HEK293 (cell line): ENCODE measurements at regions not wholly inside any gene's neighbourhood (a gene's known extent, or its start where the extent isn't known, plus 50 kb on each side); places are given as distances from the start of the nearest gene placed in this dataset.

Experiments used
- CTCF ChIP-seq: fragments of 450-650 bp; formaldehyde crosslinking; IDR thresholded peaks from 2 replicates; pipeline ENCODE4 v1.5.1; 2016; ENCODE audit warnings: missing biosample characterization, missing genetic modification characterization
- OVOL3 ChIP-seq: fragments of 450-650 bp; formaldehyde crosslinking; IDR thresholded peaks from 2 replicates; pipeline ENCODE4 v1.5.1; 2016; ENCODE audit warnings: missing biosample characterization, missing genetic modification characterization
- PRDM4 ChIP-seq: fragments of 450-650 bp; formaldehyde crosslinking; IDR thresholded peaks from 2 replicates; pipeline ENCODE4 v1.5.1; 2017; ENCODE audit warnings: missing biosample characterization, missing genetic modification characterization
- YY1 ChIP-seq: fragments of 450-650 bp; formaldehyde crosslinking; IDR thresholded peaks from 2 replicates; pipeline ENCODE4 v1.5.1; 2018; ENCODE audit warnings: missing biosample characterization, missing genetic modification characterization
- ZBTB26 ChIP-seq: fragments of 450-650 bp; formaldehyde crosslinking; optimal IDR thresholded peaks from 2 replicates; pipeline ENCODE3; 2016; ENCODE audit warnings: missing biosample characterization, mild to moderate bottlenecking, missing genetic modification characterization
- ZBTB8A ChIP-seq: fragments of 450-650 bp; formaldehyde crosslinking; IDR thresholded peaks from 2 replicates; pipeline ENCODE4 v1.5.1; 2016; ENCODE audit warnings: missing biosample characterization, missing genetic modification characterization
- ZNF18 ChIP-seq: fragments of 450-650 bp; formaldehyde crosslinking; IDR thresholded peaks from 2 replicates; pipeline ENCODE4 v1.5.1; 2016; ENCODE audit warnings: missing biosample characterization, missing genetic modification characterization
- ZNF530 ChIP-seq: fragments of 450-650 bp; formaldehyde crosslinking; IDR thresholded peaks from 2 replicates; pipeline ENCODE4 v1.5.1; 2016; ENCODE audit warnings: low read depth, missing biosample characterization, missing genetic modification characterization
- ZNF776 ChIP-seq: fragments of 450-650 bp; formaldehyde crosslinking; IDR thresholded peaks from 2 replicates; pipeline ENCODE4 v1.5.0; 2017; ENCODE audit warnings: missing biosample characterization, missing genetic modification characterization, borderline replicate concordance
- TF ChIP-seq, protein P1 (sequence below): fragments of 450-650 bp; formaldehyde crosslinking; IDR thresholded peaks from 2 replicates; pipeline ENCODE4 v1.5.1; 2017; ENCODE audit warnings: missing biosample characterization, missing genetic modification characterization

- TF ChIP-seq CTCF (tag by site-specific recombination): no peak
- no peak for TF ChIP-seq ZBTB26
- TF ChIP-seq ZNF18 (tag by site-specific recombination): no peak
- no peak for TF ChIP-seq OVOL3
- TF ChIP-seq ZBTB8A (tag by site-specific recombination): no peak
- no peak for TF ChIP-seq PRDM4
- TF ChIP-seq ZNF530 (tag by site-specific recombination): no peak
- no peak for TF ChIP-seq YY1
- no peak for TF ChIP-seq ZNF776 (tag by site-specific recombination)
- TF ChIP-seq, protein P1, sequence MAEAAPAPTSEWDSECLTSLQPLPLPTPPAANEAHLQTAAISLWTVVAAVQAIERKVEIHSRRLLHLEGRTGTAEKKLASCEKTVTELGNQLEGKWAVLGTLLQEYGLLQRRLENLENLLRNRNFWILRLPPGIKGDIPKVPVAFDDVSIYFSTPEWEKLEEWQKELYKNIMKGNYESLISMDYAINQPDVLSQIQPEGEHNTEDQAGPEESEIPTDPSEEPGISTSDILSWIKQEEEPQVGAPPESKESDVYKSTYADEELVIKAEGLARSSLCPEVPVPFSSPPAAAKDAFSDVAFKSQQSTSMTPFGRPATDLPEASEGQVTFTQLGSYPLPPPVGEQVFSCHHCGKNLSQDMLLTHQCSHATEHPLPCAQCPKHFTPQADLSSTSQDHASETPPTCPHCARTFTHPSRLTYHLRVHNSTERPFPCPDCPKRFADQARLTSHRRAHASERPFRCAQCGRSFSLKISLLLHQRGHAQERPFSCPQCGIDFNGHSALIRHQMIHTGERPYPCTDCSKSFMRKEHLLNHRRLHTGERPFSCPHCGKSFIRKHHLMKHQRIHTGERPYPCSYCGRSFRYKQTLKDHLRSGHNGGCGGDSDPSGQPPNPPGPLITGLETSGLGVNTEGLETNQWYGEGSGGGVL (tag by site-specific recombination): no peak
These were observed 538.7 kb upstream of the ID4 start for GRCh38 chr6:19298421-19298820.
